Mucosa of descending colon (tissue), 3 donors: ENCODE measurements at regions not wholly inside any gene's neighbourhood (a gene's known extent, or its start where the extent isn't known, plus 50 kb on each side); places are given as distances from the start of the nearest gene placed in this dataset.

Experiments
- ATAC-seq: fragments of 200-7000 bp; cut with Tn5 transposase; one replicate; pipeline ENCODE4 v1.9.1; 2020; ENCODE audit warnings: mild to moderate bottlenecking, moderate library complexity
- DNase-seq, 3 donors: peaks; one replicate each; pipeline ENCODE4 v3.0.0-alpha.2; 2020
- H3K36me3 ChIP-seq: fragments of 200-600 bp; one replicate; pipeline ENCODE4 v1.8.0; 2021; ENCODE audit warnings: low read depth, mild to moderate bottlenecking
- H3K4me1 ChIP-seq: fragments of 200-600 bp; one replicate; pipeline ENCODE4 v1.8.0; 2021; ENCODE audit warnings: low read depth, mild to moderate bottlenecking
- H3K4me3 ChIP-seq: fragments of 200-600 bp; one replicate; pipeline ENCODE4 v1.8.0; 2021; ENCODE audit warnings: mild to moderate bottlenecking
- H3K9me3 ChIP-seq: fragments of 200-600 bp; one replicate; pipeline ENCODE4 v1.8.0; 2021; ENCODE audit warnings: mild to moderate bottlenecking
- CTCF ChIP-seq: fragments of 200-600 bp; IDR thresholded peaks from one replicate; pipeline ENCODE4 v1.8.0; 2022; ENCODE audit warnings: antibody characterized with exemption, mild to moderate bottlenecking
- intact Hi-C, 2 donors: fragments of 100-400 bp; cut with DNase I in 1 of 2; cut with micrococcal nuclease in 1 of 2; formaldehyde crosslinking; loops; one replicate each; pipeline versions ENCODE4 v1.11.0 to v1.11.1; 2022; cut with DNase I, micrococcal nuclease
- donor health status: DM: no; HTN: no; CAD: no; lungs with moderate emphysema.
- donor health status: DM: no; HTN: no; CAD: no.
- donor health status: DM: no; HTN: yes; CAD: no.

GRCh38 chr2:36140391-36140790, 215.2 kb upstream of the CRIM1 start:
- intact Hi-C loops = no loop called here
- no peaks in the 10 kb centered on the region for H3K36me3 ChIP-seq
- DNase-seq (no peak), ATAC-seq (no peak)
- no peak overlapping the region for H3K4me3 ChIP-seq
- no peak for TF ChIP-seq CTCF
- no peaks in the 10 kb centered on the region for H3K9me3 ChIP-seq
- H3K4me1 ChIP-seq = no peaks in the 10 kb centered on the region

GRCh38 chr2:36137612-36138011, 218.0 kb upstream of the CRIM1 start:
- Histone ChIP-seq H3K4me1 (no peaks in the 10 kb centered on the region), H3K36me3 (no peaks in the 10 kb centered on the region), H3K4me3 (no peak overlapping the region), H3K9me3 (no peaks in the 10 kb centered on the region)
- no peak for DNase-seq
- ATAC-seq = no peak
- intact Hi-C loops = no loop called here
- TF ChIP-seq CTCF = no peak

- no peak for ATAC-seq
- TF ChIP-seq CTCF = no peak
- Histone ChIP-seq H3K4me1 (no peaks in the 10 kb centered on the region), H3K4me3 (no peak overlapping the region), H3K36me3 (no peaks in the 10 kb centered on the region), H3K9me3 (no peaks in the 10 kb centered on the region)
- DNase-seq = no peak
- intact Hi-C loops = no loop called here
Observed at GRCh38 chr2:36134281-36134680, 221.3 kb upstream of the CRIM1 start.

GRCh38 chr2:36128359-36128758, 227.2 kb upstream of the CRIM1 start:
- Histone ChIP-seq H3K4me3 (no peak overlapping the region), H3K36me3 (no peaks in the 10 kb centered on the region), H3K9me3 (no peaks in the 10 kb centered on the region), H3K4me1 (no peaks in the 10 kb centered on the region)
- TF ChIP-seq CTCF = no peak
- ATAC-seq (no peak), DNase-seq (no peak)
- intact Hi-C loops = no loop called here

GRCh38 chr2:36125702-36126101, 229.9 kb upstream of the CRIM1 start:
- intact Hi-C loops = no loop called here
- ATAC-seq (no peak), DNase-seq (no peak)
- no peaks in the 10 kb centered on the region for H3K36me3 ChIP-seq
- no peaks in the 10 kb centered on the region for H3K9me3 ChIP-seq
- H3K4me1 ChIP-seq = no peaks in the 10 kb centered on the region
- H3K4me3 ChIP-seq = no peak overlapping the region
- TF ChIP-seq CTCF = no peak

GRCh38 chr2:36123995-36124394, 231.6 kb upstream of the CRIM1 start:
- intact Hi-C loops = no loop called here
- Histone ChIP-seq H3K4me3 (no peak overlapping the region), H3K9me3 (no peaks in the 10 kb centered on the region), H3K4me1 (no peaks in the 10 kb centered on the region), H3K36me3 (no peaks in the 10 kb centered on the region)
- TF ChIP-seq CTCF = no peak
- ATAC-seq (no peak), DNase-seq (no peak)
